ENCODE measurements at regions not wholly inside any gene's neighbourhood (a gene's known extent, or its start where the extent isn't known, plus 50 kb on each side); places are given as distances from the start of the nearest gene placed in this dataset.

DNA sequence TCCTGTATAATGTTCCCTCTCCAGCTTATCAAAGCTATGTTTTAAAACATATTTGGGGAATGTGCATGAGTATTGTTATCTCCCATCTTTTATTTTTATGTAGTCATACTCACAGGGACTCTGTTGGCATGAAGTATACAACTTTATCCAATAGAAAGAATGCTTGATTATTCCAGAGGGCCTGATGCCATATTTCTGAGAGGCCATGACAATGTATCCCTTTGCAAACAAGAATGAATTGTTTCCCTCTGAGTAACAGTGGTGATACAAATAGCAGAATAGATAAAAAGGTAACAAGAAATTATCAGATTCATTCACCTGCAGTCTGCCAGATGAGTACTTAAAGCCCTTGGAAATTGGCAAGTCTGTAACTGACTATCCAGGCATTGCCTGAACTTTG is 125.9 kb downstream of the PLK2 start:
- H3K27me3 ChIP-seq (ENCODE audit: low read depth), result no peaks in the 10 kb centered on the region
- no peak for ATAC-seq
- H3K27ac ChIP-seq, result no peak overlapping the region
- no peaks in the 10 kb centered on the region for H3K36me3 ChIP-seq
- TF ChIP-seq, protein P1, sequence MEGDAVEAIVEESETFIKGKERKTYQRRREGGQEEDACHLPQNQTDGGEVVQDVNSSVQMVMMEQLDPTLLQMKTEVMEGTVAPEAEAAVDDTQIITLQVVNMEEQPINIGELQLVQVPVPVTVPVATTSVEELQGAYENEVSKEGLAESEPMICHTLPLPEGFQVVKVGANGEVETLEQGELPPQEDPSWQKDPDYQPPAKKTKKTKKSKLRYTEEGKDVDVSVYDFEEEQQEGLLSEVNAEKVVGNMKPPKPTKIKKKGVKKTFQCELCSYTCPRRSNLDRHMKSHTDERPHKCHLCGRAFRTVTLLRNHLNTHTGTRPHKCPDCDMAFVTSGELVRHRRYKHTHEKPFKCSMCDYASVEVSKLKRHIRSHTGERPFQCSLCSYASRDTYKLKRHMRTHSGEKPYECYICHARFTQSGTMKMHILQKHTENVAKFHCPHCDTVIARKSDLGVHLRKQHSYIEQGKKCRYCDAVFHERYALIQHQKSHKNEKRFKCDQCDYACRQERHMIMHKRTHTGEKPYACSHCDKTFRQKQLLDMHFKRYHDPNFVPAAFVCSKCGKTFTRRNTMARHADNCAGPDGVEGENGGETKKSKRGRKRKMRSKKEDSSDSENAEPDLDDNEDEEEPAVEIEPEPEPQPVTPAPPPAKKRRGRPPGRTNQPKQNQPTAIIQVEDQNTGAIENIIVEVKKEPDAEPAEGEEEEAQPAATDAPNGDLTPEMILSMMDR (IDR thresholded peaks at IDR 0.05), result no peak
- H3K9me3 ChIP-seq, result no peaks in the 10 kb centered on the region
- H3K4me3 ChIP-seq, result no peak overlapping the region
- no peak for DNase-seq
- H3K4me1 ChIP-seq, result no peaks in the 10 kb centered on the region
- intact Hi-C loops (cut with DNase I), result no loop called here

DNA sequence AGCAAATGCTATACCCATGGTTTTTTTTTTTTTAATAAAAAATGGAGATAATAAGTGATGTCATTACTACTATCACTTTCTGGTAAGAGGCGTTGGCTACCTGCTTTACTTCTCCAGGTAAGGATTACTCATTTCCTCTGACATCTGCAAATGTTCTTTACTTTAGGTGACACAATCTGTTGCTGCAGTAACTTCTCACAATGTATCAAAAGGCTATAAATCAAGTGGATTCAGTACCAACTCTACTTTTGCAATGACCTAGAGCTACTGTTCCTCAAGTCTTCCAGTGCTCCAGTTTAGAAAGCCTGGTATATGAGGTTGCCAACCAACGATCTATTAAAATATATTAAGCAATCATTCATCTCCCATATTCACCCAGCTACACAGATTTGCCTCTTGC is 129.1 kb downstream of the PLK2 start:
- no peak overlapping the region for H3K27ac ChIP-seq
- no peaks in the 10 kb centered on the region for H3K9me3 ChIP-seq
- no peaks in the 10 kb centered on the region for H3K36me3 ChIP-seq
- ATAC-seq (no peak), DNase-seq (no peak)
- H3K4me1 ChIP-seq, result no peaks in the 10 kb centered on the region
- H3K27me3 ChIP-seq (ENCODE audit: low read depth), result no peaks in the 10 kb centered on the region
- intact Hi-C loops (cut with DNase I), result no loop called here
- H3K4me3 ChIP-seq, result no peak overlapping the region
- TF ChIP-seq, protein P1 (IDR thresholded peaks at IDR 0.05), result no peak

DNA sequence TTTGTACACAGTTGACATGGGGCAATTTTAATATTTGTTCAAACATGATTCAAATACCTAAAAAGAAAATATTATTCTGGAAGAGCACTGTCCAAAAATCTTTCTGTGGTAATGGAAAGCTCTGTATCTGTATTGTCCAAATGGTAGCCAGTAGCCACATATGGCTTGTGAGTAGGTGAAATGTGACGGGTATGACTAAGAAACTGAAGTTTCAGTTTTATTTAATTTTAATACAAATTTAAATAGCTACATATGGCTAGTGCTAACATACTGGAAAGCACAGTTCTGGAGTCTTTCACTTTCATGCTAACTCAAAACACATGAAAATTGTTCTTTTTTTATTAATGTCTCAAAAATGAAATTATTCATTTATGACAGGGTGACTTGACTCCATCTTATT is 132.6 kb downstream of the PLK2 start:
- Histone ChIP-seq H3K27ac (no peak overlapping the region), H3K27me3 (ENCODE audit: low read depth) (no peaks in the 10 kb centered on the region), H3K36me3 (no peaks in the 10 kb centered on the region), H3K9me3 (no peaks in the 10 kb centered on the region), H3K4me3 (no peak overlapping the region), H3K4me1 (no peaks in the 10 kb centered on the region)
- no peak for DNase-seq
- intact Hi-C loops (cut with DNase I), result no loop called here
- no peak for ATAC-seq
- TF ChIP-seq, protein P1 (IDR thresholded peaks at IDR 0.05), result no peak

DNA sequence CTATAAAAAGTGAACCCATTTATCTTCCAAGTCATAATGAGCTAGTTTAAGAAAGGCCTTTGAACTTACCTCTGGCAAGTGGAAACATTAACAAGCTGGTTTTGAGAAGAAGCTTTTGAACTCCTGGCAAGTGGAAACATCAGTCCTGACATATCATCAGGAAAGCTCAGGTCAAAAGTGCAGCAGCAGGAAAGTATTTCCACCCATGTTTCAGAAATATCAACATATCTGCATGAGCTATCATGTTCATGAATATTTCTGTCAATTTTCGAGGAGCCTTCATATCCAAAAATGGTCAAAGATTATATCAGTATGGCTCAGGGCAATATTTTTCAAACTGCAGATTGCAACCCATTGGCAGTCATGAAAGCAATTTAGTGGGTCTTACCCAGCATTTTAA is 133.9 kb downstream of the PLK2 start:
- Histone ChIP-seq H3K4me1 (no peaks in the 10 kb centered on the region), H3K9me3 (no peaks in the 10 kb centered on the region), H3K27me3 (ENCODE audit: low read depth) (no peaks in the 10 kb centered on the region), H3K4me3 (no peak overlapping the region), H3K27ac (no peak overlapping the region), H3K36me3 (no peaks in the 10 kb centered on the region)
- TF ChIP-seq, protein P1 (IDR thresholded peaks at IDR 0.05), result no peak
- intact Hi-C loops (cut with DNase I), result no loop called here
- no peak for DNase-seq
- ATAC-seq, result no peak

DNA sequence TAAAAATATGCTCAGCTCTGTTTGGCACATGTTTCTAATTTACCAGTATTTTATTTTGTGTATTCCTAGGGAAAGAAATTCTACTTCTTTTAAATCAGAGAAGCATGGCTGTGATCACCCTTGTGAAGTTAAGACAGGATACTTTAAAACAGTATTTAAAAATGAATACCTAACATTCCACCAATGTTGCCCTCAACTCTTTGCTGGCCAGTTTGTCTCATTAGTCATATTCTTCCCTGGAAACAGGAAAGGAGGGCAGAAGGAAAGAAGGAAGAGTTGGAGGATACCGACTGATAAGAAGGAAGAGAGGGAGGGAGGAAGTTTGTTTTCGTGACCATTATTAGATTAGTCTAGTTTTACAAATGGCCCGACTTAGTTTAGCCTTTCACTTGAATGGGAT is 137.4 kb downstream of the PLK2 start:
- DNase-seq (no peak), ATAC-seq (no peak)
- TF ChIP-seq, protein P1 (IDR thresholded peaks at IDR 0.05), result no peak
- intact Hi-C loops (cut with DNase I), result no loop called here
- no peak overlapping the region for H3K4me3 ChIP-seq
- H3K4me1 ChIP-seq, result no peaks in the 10 kb centered on the region
- H3K36me3 ChIP-seq, result no peaks in the 10 kb centered on the region
- no peak overlapping the region for H3K27ac ChIP-seq
- H3K9me3 ChIP-seq, result no peaks in the 10 kb centered on the region
- H3K27me3 ChIP-seq (ENCODE audit: low read depth), result no peaks in the 10 kb centered on the region

DNA sequence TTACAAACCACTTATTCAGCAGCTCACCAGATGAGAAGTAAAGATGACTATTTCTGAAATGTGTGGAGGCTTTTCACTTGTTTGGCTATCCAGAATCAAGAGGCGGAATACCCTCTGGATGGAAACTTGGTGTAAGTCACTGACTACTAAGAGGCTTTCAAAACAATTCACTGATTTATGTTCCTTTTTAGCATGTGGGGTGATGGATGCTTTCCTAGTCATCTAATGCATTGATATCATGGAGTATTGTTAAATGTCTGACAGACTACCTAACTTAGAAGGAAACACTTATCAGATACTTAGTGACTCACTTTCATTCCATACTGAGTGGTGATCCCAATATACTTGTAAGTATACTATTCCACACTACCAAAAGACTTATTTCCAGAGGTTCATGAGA is 141.4 kb downstream of the PLK2 start:
- H3K27me3 ChIP-seq (ENCODE audit: low read depth), result no peaks in the 10 kb centered on the region
- no peaks in the 10 kb centered on the region for H3K4me1 ChIP-seq
- TF ChIP-seq, protein P1 (IDR thresholded peaks at IDR 0.05), result no peak
- no peaks in the 10 kb centered on the region for H3K9me3 ChIP-seq
- H3K4me3 ChIP-seq, result no peak overlapping the region
- no peak overlapping the region for H3K27ac ChIP-seq
- intact Hi-C loops (cut with DNase I), result no loop called here
- DNase-seq (no peak), ATAC-seq (no peak)
- no peaks in the 10 kb centered on the region for H3K36me3 ChIP-seq

Data from lower lobe of right lung (tissue), 2 donors.